ENCODE measurements at regions not wholly inside any gene's neighbourhood (a gene's known extent, or its start where the extent isn't known, plus 50 kb on each side); places are given as distances from the start of the nearest gene placed in this dataset.

DNA sequence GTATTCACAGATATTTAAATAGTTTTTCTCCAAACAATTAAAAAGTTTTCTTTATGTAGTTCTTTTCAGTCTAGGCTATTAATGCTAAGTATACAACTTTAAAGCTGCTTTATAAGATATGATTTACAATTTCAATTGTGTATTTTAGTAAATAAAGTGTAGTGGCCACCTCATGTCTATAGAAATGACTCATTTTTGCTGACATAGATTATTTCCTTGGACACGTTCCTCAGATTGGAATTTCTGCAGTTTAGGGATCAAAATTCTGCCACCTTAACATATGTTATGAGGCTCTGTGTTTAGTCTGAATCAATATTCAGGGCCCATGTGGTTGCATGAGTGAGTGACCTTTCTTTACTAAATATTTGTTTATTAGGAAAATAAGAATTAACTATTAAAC, 750.2 kb downstream of the IRX1 start (continued):
- no peak for TF ChIP-seq ZBTB8A (tag by site-specific recombination; IDR thresholded peaks at IDR 0.05)
- no peak for TF ChIP-seq ZFHX2 (tag by site-specific recombination; conservative IDR thresholded peaks at IDR 0.05)

DNA sequence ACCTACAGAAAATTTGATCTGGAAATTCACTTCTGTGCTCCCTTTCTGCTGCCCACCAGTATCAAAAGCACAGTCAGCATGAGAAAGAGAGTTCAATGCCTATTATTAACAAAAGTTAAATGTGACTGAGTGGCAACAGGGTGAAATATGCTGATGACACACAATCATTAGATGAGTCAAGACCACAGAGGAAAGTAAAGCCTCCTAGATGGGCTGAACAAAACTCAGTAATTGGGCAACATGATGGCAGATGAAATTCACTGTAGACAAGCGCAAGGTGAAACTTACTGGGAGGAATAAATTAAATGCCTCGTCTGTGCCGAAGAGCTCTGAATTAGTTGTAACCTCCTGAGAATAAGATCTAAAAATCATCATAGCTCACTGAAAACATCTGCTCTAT, 752.8 kb downstream of the IRX1 start:
- ChIA-PET CTCF (no interaction called here), POLR2A (no interaction called here)
- H3K36me3 ChIP-seq (ENCODE audit: control insufficient read depth in 2 of 2, insufficient read depth in 1 of 2, low read length in 2 of 2), result no peaks in the 10 kb centered on the region
- no peak overlapping the region for H3K4me3 ChIP-seq (ENCODE audit: low read depth, low read length)
- no peak for TF ChIP-seq ZNF621 (tag by site-specific recombination; IDR thresholded peaks at IDR 0.05)
- no peak for TF ChIP-seq ZNF184 (tag by site-specific recombination; IDR thresholded peaks at IDR 0.05)
- TF ChIP-seq ZNF155 (tag by site-specific recombination; IDR thresholded peaks at IDR 0.05), result no peak
- TF ChIP-seq ZNF747 (tag by site-specific recombination; IDR thresholded peaks at IDR 0.05), result no peak
- no peak for TF ChIP-seq ZNF157 (tag by site-specific recombination; IDR thresholded peaks at IDR 0.05)
- no peak for TF ChIP-seq SCRT1 (tag by site-specific recombination; IDR thresholded peaks at IDR 0.05; ENCODE audit: borderline replicate concordance)
- TF ChIP-seq ZNF292 (tag by site-specific recombination; IDR thresholded peaks at IDR 0.05; ENCODE audit: borderline replicate concordance, low read depth), result no peak
- no peak for TF ChIP-seq ZBTB26 (tag by site-specific recombination; optimal IDR thresholded peaks at IDR 0.05)
- TF ChIP-seq ZNF146 (tag by site-specific recombination; IDR thresholded peaks at IDR 0.05), result no peak
- no peak for TF ChIP-seq ZFP41 (tag by site-specific recombination; IDR thresholded peaks at IDR 0.05; ENCODE audit: borderline replicate concordance)
- TF ChIP-seq ZNF777 (tag by site-specific recombination; IDR thresholded peaks at IDR 0.05; ENCODE audit: borderline replicate concordance), result no peak
- TF ChIP-seq ZNF645 (tag by site-specific recombination; IDR thresholded peaks at IDR 0.05), result no peak
- no peak for TF ChIP-seq ZNF707 (tag by site-specific recombination; IDR thresholded peaks at IDR 0.05)
- no peak for TF ChIP-seq ZNF426 (tag by site-specific recombination; IDR thresholded peaks at IDR 0.05)
- no peak for TF ChIP-seq ZNF514 (tag by site-specific recombination; IDR thresholded peaks at IDR 0.05)
- no peak for TF ChIP-seq KLF10 (tag by site-specific recombination; IDR thresholded peaks at IDR 0.05)
- TF ChIP-seq ZSCAN30 (tag by site-specific recombination; IDR thresholded peaks at IDR 0.05), result no peak
- TF ChIP-seq, protein P1, sequence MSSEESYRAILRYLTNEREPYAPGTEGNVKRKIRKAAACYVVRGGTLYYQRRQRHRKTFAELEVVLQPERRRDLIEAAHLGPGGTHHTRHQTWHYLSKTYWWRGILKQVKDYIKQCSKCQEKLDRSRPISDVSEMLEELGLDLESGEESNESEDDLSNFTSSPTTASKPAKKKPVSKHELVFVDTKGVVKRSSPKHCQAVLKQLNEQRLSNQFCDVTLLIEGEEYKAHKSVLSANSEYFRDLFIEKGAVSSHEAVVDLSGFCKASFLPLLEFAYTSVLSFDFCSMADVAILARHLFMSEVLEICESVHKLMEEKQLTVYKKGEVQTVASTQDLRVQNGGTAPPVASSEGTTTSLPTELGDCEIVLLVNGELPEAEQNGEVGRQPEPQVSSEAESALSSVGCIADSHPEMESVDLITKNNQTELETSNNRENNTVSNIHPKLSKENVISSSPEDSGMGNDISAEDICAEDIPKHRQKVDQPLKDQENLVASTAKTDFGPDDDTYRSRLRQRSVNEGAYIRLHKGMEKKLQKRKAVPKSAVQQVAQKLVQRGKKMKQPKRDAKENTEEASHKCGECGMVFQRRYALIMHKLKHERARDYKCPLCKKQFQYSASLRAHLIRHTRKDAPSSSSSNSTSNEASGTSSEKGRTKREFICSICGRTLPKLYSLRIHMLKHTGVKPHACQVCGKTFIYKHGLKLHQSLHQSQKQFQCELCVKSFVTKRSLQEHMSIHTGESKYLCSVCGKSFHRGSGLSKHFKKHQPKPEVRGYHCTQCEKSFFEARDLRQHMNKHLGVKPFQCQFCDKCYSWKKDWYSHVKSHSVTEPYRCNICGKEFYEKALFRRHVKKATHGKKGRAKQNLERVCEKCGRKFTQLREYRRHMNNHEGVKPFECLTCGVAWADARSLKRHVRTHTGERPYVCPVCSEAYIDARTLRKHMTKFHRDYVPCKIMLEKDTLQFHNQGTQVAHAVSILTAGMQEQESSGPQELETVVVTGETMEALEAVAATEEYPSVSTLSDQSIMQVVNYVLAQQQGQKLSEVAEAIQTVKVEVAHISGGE (tag by site-specific recombination; conservative IDR thresholded peaks at IDR 0.05; ENCODE audit: low read depth), result no peak
- TF ChIP-seq, protein P2, sequence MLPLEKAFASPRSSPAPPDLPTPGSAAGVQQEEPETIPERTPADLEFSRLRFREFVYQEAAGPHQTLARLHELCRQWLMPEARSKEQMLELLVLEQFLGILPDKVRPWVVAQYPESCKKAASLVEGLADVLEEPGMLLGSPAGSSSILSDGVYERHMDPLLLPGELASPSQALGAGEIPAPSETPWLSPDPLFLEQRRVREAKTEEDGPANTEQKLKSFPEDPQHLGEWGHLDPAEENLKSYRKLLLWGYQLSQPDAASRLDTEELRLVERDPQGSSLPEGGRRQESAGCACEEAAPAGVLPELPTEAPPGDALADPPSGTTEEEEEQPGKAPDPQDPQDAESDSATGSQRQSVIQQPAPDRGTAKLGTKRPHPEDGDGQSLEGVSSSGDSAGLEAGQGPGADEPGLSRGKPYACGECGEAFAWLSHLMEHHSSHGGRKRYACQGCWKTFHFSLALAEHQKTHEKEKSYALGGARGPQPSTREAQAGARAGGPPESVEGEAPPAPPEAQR (tag by site-specific recombination; IDR thresholded peaks at IDR 0.05), result no peak
- H3K9me3 ChIP-seq (ENCODE audit: control insufficient read depth, insufficient read depth, low read depth, low read length), result no peaks in the 10 kb centered on the region
- H3K27ac ChIP-seq (ENCODE audit: extremely low read depth, low read depth, low read length), result no peak overlapping the region
- H3K4me1 ChIP-seq (ENCODE audit: control insufficient read depth, insufficient read depth, low read length), result no peaks in the 10 kb centered on the region
